WTC11 (cell line): ENCODE measurements at regions not wholly inside any gene's neighbourhood (a gene's known extent, or its start where the extent isn't known, plus 50 kb on each side); places are given as distances from the start of the nearest gene placed in this dataset.

Source experiments
- ATAC-seq: fragments of 200-7000 bp; cut with Tn5 transposase; 2 replicates; pipeline ENCODE4 v1.10.0; 2021; ENCODE audit warnings: mild to moderate bottlenecking, moderate library complexity
- CTCF ChIA-PET: fragments of 300-600 bp; sonication (Branson Sonifier 250); formaldehyde crosslinking; loops from one replicate; lab custom pipeline; 2021; ENCODE audit warnings: antibody characterized with exemption; lab: Charles Lee
- POLR2A ChIA-PET: fragments of 350-600 bp; sonication (Branson Sonifier 250); formaldehyde crosslinking; loops from one replicate; lab custom pipeline; 2021; ENCODE audit warnings: antibody characterized with exemption; lab: Charles Lee
- DNase-seq: peaks from one replicate; pipeline ENCODE4 v3.0.0; 2021; ENCODE audit warnings: low spot score
- H3K27ac Mint-ChIP-seq: 2 replicates; pipeline ENCODE4 v1.8.0; 2021; ENCODE audit warnings: mixed read lengths
- H3K27me3 Mint-ChIP-seq: 2 replicates; pipeline ENCODE4 v1.8.0; 2021; ENCODE audit warnings: low read depth, mild to moderate bottlenecking, moderate library complexity, mixed read lengths
- H3K36me3 Mint-ChIP-seq: 2 replicates; pipeline ENCODE4 v1.8.0; 2021; ENCODE audit warnings: mixed read lengths
- H3K4me1 Mint-ChIP-seq: 2 replicates; pipeline ENCODE4 v1.8.0; 2022; ENCODE audit warnings: mixed read lengths
- H3K4me3 Mint-ChIP-seq: 2 replicates; pipeline ENCODE4 v1.8.0; 2021; ENCODE audit warnings: mild to moderate bottlenecking, moderate library complexity, mixed read lengths
- H3K9me3 Mint-ChIP-seq: 2 replicates; pipeline ENCODE4 v1.8.0; 2021; ENCODE audit warnings: mixed read lengths
- ESRRA ChIP-seq: sonication (generic); formaldehyde crosslinking; IDR thresholded peaks from 2 replicates; pipeline ENCODE4 v1.8.1; 2022; ENCODE audit warnings: mild to moderate bottlenecking, missing genetic modification reagents, borderline replicate concordance
- FOXJ3 ChIP-seq: sonication (generic); formaldehyde crosslinking; IDR thresholded peaks from 2 replicates; pipeline ENCODE4 v1.9.0; 2021; ENCODE audit warnings: missing genetic modification reagents, mild to moderate bottlenecking, borderline replicate concordance
- FOXP1 ChIP-seq: sonication (generic); formaldehyde crosslinking; IDR thresholded peaks from 2 replicates; pipeline ENCODE4 v1.8.0; 2022; ENCODE audit warnings: missing genetic modification reagents, mild to moderate bottlenecking, moderate library complexity, borderline replicate concordance
- NFATC4 ChIP-seq: fragments of 250-450 bp; sonication (Bioruptor Pico); IDR thresholded peaks from 2 replicates; pipeline ENCODE4 v1.9.0; 2021; ENCODE audit warnings: mild to moderate bottlenecking
- OVOL2 ChIP-seq: fragments of 250-450 bp; sonication (Bioruptor Pico); IDR thresholded peaks from 2 replicates; pipeline ENCODE4 v1.9.0; 2021; ENCODE audit warnings: mild to moderate bottlenecking, borderline replicate concordance
- PRRX2 ChIP-seq: fragments of 250-450 bp; sonication (Bioruptor Pico); IDR thresholded peaks from 2 replicates; pipeline ENCODE4 v1.8.0; 2021; ENCODE audit warnings: mild to moderate bottlenecking
- RELA ChIP-seq: sonication (generic); formaldehyde crosslinking; IDR thresholded peaks from 2 replicates; pipeline ENCODE4 v1.8.1; 2022; ENCODE audit warnings: missing genetic modification reagents, mild to moderate bottlenecking, borderline replicate concordance
- ZNF416 ChIP-seq: fragments of 250-450 bp; sonication (Bioruptor Pico); IDR thresholded peaks from 2 replicates; pipeline ENCODE4 v1.9.0; 2021; ENCODE audit warnings: mild to moderate bottlenecking, inconsistent platforms
- TF ChIP-seq, protein P1 (sequence below): fragments of 200-600 bp; IDR thresholded peaks from 2 replicates; pipeline ENCODE4 v1.8.0; 2022; ENCODE audit warnings: antibody characterized with exemption
- TF ChIP-seq, protein P2 (sequence below): sonication (generic); formaldehyde crosslinking; IDR thresholded peaks from 2 replicates; pipeline ENCODE4 v1.8.0; 2023; ENCODE audit warnings: mild to moderate bottlenecking, missing genetic modification reagents
- TF ChIP-seq, protein P3 (sequence below): sonication (generic); formaldehyde crosslinking; conservative IDR thresholded peaks from 2 replicates; pipeline ENCODE4 v1.8.1; 2022; ENCODE audit warnings: mild to moderate bottlenecking, missing genetic modification reagents
- TF ChIP-seq, protein P4 (sequence below): sonication (generic); formaldehyde crosslinking; IDR thresholded peaks from 2 replicates; pipeline ENCODE4 v1.8.0; 2022; ENCODE audit warnings: mild to moderate bottlenecking, missing genetic modification reagents
- TF ChIP-seq, protein P5 (sequence below): sonication (generic); formaldehyde crosslinking; IDR thresholded peaks from 2 replicates; pipeline ENCODE4 v1.8.0; 2023; ENCODE audit warnings: missing genetic modification reagents, mild to moderate bottlenecking, borderline replicate concordance
- TF ChIP-seq, protein P6 (sequence below): fragments of 250-450 bp; sonication (Bioruptor Pico); IDR thresholded peaks from 2 replicates; pipeline ENCODE4 v1.9.0; 2021; ENCODE audit warnings: moderate library complexity, mild to moderate bottlenecking, inconsistent platforms, borderline replicate concordance
- TF ChIP-seq, protein P7 (sequence below): sonication (generic); formaldehyde crosslinking; IDR thresholded peaks from 2 replicates; pipeline ENCODE4 v1.8.0; 2022; ENCODE audit warnings: missing genetic modification reagents
- TF ChIP-seq, protein P8 (sequence below): sonication (generic); formaldehyde crosslinking; IDR thresholded peaks from 2 replicates; pipeline ENCODE4 v1.8.1; 2022; ENCODE audit warnings: missing genetic modification reagents, borderline replicate concordance

DNA sequence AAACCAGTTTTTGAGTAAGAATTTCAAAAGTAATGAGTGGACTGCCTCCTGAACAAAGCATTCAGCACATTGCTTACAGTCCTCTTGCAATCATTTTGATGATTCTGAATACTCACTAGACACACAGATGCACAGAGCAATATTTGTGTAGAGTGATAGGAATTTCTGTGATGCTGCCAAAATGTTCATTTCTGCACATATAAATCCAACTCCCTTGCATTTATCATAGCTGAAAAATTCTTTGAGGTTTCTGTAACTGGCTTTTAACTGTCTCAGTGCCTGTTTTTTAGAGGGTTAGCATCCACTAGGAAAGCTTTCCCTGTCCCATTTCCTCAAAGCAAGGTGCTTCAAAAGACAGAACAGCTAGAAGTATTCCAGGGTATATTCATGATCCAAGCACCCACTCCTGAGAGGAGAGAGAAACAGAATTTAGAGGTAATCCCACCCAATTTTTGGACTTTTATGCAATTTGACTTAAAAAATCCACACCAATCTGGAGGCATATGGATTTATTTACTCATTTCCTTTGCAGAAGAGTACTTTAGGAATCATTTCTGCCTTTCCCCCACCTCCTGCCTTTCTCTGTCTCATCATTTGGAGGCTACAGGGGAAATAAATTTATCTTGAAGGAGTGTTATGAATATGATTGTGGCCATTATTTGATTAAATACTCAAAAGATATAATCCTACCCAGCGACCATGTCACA, 234.5 kb upstream of the SLIT2 start:
- Mint-ChIP-seq H3K36me3 (no peaks in the 10 kb centered on the region), H3K27ac (no peak overlapping the region), H3K27me3 (no peaks in the 10 kb centered on the region), H3K4me1 (no peaks in the 10 kb centered on the region), H3K9me3 (peaks cover 1% of the 10 kb centered on the region; the same call in 1 of the 2 replicates), H3K4me3 (no peak overlapping the region)
- ChIA-PET CTCF (no interaction called here), POLR2A (no interaction called here)
- DNase-seq (no peak), ATAC-seq (no peak)
- TF ChIP-seq RELA (CRISPR knock-in tag) = no peak
- TF ChIP-seq, protein P1, sequence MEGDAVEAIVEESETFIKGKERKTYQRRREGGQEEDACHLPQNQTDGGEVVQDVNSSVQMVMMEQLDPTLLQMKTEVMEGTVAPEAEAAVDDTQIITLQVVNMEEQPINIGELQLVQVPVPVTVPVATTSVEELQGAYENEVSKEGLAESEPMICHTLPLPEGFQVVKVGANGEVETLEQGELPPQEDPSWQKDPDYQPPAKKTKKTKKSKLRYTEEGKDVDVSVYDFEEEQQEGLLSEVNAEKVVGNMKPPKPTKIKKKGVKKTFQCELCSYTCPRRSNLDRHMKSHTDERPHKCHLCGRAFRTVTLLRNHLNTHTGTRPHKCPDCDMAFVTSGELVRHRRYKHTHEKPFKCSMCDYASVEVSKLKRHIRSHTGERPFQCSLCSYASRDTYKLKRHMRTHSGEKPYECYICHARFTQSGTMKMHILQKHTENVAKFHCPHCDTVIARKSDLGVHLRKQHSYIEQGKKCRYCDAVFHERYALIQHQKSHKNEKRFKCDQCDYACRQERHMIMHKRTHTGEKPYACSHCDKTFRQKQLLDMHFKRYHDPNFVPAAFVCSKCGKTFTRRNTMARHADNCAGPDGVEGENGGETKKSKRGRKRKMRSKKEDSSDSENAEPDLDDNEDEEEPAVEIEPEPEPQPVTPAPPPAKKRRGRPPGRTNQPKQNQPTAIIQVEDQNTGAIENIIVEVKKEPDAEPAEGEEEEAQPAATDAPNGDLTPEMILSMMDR = no peak
- TF ChIP-seq ZNF416 = no peak
- TF ChIP-seq, protein P2, sequence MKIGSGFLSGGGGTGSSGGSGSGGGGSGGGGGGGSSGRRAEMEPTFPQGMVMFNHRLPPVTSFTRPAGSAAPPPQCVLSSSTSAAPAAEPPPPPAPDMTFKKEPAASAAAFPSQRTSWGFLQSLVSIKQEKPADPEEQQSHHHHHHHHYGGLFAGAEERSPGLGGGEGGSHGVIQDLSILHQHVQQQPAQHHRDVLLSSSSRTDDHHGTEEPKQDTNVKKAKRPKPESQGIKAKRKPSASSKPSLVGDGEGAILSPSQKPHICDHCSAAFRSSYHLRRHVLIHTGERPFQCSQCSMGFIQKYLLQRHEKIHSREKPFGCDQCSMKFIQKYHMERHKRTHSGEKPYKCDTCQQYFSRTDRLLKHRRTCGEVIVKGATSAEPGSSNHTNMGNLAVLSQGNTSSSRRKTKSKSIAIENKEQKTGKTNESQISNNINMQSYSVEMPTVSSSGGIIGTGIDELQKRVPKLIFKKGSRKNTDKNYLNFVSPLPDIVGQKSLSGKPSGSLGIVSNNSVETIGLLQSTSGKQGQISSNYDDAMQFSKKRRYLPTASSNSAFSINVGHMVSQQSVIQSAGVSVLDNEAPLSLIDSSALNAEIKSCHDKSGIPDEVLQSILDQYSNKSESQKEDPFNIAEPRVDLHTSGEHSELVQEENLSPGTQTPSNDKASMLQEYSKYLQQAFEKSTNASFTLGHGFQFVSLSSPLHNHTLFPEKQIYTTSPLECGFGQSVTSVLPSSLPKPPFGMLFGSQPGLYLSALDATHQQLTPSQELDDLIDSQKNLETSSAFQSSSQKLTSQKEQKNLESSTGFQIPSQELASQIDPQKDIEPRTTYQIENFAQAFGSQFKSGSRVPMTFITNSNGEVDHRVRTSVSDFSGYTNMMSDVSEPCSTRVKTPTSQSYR (CRISPR knock-in tag) = no peak
- TF ChIP-seq, protein P3, sequence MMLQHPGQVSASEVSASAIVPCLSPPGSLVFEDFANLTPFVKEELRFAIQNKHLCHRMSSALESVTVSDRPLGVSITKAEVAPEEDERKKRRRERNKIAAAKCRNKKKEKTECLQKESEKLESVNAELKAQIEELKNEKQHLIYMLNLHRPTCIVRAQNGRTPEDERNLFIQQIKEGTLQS (CRISPR knock-in tag) = no peak
- TF ChIP-seq NFATC4 (CRISPR knock-in tag) = no peak
- TF ChIP-seq OVOL2 (CRISPR knock-in tag) = no peak
- TF ChIP-seq, protein P4, sequence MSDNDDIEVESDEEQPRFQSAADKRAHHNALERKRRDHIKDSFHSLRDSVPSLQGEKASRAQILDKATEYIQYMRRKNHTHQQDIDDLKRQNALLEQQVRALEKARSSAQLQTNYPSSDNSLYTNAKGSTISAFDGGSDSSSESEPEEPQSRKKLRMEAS = no peak

DNA sequence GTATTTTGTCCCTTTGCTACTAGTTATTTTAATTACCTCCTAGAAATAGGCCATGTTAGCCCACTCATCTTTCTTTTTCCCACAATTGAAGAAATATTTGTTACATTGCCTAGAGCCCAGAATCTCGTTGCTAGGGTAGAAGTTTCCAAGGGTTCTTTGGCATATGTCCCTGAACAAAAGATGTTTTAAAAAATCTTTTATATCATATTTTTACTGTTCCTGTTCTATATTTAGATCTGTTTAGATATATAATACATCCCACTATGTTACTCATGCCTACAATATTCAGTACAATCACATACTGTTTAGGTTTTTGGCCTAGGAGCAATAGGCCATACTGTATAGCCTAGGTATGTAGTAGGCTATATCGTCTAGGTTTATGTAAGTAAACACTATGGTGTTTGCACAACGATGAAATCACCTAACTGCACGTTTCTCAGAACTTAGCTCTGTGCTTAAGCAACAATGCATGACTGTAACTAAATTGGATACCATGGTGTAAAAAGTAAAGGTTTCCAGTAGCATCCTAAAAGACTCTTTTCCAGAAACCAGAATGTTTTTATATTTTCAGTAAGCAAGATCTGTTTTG, 236.0 kb upstream of the SLIT2 start:
- Mint-ChIP-seq H3K27ac (no peak overlapping the region), H3K9me3 (no peaks in the 10 kb centered on the region), H3K27me3 (no peaks in the 10 kb centered on the region), H3K36me3 (no peaks in the 10 kb centered on the region), H3K4me1 (no peaks in the 10 kb centered on the region), H3K4me3 (no peak overlapping the region)
- POLR2A ChIA-PET = no interaction called here
- TF ChIP-seq FOXP1 (no peak), ESRRA (CRISPR knock-in tag) (no peak), PRRX2 (CRISPR knock-in tag) (no peak), FOXJ3 (CRISPR knock-in tag) (no peak)
- TF ChIP-seq, protein P4 = no peak
- TF ChIP-seq, protein P5, sequence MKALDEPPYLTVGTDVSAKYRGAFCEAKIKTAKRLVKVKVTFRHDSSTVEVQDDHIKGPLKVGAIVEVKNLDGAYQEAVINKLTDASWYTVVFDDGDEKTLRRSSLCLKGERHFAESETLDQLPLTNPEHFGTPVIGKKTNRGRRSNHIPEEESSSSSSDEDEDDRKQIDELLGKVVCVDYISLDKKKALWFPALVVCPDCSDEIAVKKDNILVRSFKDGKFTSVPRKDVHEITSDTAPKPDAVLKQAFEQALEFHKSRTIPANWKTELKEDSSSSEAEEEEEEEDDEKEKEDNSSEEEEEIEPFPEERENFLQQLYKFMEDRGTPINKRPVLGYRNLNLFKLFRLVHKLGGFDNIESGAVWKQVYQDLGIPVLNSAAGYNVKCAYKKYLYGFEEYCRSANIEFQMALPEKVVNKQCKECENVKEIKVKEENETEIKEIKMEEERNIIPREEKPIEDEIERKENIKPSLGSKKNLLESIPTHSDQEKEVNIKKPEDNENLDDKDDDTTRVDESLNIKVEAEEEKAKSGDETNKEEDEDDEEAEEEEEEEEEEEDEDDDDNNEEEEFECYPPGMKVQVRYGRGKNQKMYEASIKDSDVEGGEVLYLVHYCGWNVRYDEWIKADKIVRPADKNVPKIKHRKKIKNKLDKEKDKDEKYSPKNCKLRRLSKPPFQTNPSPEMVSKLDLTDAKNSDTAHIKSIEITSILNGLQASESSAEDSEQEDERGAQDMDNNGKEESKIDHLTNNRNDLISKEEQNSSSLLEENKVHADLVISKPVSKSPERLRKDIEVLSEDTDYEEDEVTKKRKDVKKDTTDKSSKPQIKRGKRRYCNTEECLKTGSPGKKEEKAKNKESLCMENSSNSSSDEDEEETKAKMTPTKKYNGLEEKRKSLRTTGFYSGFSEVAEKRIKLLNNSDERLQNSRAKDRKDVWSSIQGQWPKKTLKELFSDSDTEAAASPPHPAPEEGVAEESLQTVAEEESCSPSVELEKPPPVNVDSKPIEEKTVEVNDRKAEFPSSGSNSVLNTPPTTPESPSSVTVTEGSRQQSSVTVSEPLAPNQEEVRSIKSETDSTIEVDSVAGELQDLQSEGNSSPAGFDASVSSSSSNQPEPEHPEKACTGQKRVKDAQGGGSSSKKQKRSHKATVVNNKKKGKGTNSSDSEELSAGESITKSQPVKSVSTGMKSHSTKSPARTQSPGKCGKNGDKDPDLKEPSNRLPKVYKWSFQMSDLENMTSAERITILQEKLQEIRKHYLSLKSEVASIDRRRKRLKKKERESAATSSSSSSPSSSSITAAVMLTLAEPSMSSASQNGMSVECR (CRISPR knock-in tag) = no peak
- TF ChIP-seq, protein P6, sequence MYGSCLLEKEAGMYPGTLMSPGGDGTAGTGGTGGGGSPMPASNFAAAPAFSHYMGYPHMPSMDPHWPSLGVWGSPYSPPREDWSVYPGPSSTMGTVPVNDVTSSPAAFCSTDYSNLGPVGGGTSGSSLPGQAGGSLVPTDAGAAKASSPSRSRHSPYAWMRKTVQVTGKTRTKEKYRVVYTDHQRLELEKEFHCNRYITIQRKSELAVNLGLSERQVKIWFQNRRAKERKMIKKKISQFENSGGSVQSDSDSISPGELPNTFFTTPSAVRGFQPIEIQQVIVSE = no peak
- TF ChIP-seq, protein P7, sequence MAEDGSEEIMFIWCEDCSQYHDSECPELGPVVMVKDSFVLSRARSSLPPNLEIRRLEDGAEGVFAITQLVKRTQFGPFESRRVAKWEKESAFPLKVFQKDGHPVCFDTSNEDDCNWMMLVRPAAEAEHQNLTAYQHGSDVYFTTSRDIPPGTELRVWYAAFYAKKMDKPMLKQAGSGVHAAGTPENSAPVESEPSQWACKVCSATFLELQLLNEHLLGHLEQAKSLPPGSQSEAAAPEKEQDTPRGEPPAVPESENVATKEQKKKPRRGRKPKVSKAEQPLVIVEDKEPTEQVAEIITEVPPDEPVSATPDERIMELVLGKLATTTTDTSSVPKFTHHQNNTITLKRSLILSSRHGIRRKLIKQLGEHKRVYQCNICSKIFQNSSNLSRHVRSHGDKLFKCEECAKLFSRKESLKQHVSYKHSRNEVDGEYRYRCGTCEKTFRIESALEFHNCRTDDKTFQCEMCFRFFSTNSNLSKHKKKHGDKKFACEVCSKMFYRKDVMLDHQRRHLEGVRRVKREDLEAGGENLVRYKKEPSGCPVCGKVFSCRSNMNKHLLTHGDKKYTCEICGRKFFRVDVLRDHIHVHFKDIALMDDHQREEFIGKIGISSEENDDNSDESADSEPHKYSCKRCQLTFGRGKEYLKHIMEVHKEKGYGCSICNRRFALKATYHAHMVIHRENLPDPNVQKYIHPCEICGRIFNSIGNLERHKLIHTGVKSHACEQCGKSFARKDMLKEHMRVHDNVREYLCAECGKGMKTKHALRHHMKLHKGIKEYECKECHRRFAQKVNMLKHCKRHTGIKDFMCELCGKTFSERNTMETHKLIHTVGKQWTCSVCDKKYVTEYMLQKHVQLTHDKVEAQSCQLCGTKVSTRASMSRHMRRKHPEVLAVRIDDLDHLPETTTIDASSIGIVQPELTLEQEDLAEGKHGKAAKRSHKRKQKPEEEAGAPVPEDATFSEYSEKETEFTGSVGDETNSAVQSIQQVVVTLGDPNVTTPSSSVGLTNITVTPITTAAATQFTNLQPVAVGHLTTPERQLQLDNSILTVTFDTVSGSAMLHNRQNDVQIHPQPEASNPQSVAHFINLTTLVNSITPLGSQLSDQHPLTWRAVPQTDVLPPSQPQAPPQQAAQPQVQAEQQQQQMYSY (CRISPR knock-in tag) = no peak
- TF ChIP-seq, protein P8, sequence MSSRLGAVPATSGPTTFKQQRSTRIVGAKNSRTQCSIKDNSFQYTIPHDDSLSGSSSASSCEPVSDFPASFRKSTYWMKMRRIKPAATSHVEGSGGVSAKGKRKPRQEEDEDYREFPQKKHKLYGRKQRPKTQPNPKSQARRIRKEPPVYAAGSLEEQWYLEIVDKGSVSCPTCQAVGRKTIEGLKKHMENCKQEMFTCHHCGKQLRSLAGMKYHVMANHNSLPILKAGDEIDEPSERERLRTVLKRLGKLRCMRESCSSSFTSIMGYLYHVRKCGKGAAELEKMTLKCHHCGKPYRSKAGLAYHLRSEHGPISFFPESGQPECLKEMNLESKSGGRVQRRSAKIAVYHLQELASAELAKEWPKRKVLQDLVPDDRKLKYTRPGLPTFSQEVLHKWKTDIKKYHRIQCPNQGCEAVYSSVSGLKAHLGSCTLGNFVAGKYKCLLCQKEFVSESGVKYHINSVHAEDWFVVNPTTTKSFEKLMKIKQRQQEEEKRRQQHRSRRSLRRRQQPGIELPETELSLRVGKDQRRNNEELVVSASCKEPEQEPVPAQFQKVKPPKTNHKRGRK (CRISPR knock-in tag) = no peak
- DNase-seq (no peak), ATAC-seq (no peak)
- CTCF ChIA-PET = no interaction called here
